ENCODE measurements at regions not wholly inside any gene's neighbourhood (a gene's known extent, or its start where the extent isn't known, plus 50 kb on each side); places are given as distances from the start of the nearest gene placed in this dataset.
A peak's percentile ranks its signal among the peaks of the same experiment; 100 is the strongest.
"Not testable (repeated sequence)": the region's sequence is repeated elsewhere in the genome, so short reads cannot be mapped to it uniquely, and the experiment has no call there.

GRCh38 chr2:72003796-72004195 lies 143.9 kb downstream of the CYP26B1 start:
- DNase-seq, result no peak

GRCh38 chr2:72003124-72003523 lies 144.5 kb downstream of the CYP26B1 start:
- no peak for DNase-seq

GRCh38 chr2:72001937-72002690 lies 145.5 kb downstream of the CYP26B1 start:
- DNase-seq, result no peak

- no peak for DNase-seq
Measured at GRCh38 chr2:72000110-72000509, 147.6 kb downstream of the CYP26B1 start.

- no peak for DNase-seq
Measured at GRCh38 chr2:71999580-71999979, 148.1 kb downstream of the CYP26B1 start.

- DNase-seq, result no peak
Measured at GRCh38 chr2:71997843-71998242, 149.8 kb downstream of the CYP26B1 start.

- peak; percentile 78 for DNase-seq
Measured at GRCh38 chr2:71995067-71995665, 152.5 kb downstream of the CYP26B1 start.

- no peak for DNase-seq
Measured at GRCh38 chr2:71992036-71992435, 155.6 kb downstream of the CYP26B1 start.

GRCh38 chr2:71991397-71991796 lies 156.3 kb downstream of the CYP26B1 start:
- no peak for DNase-seq

GRCh38 chr2:71990826-71991225 lies 156.8 kb downstream of the CYP26B1 start:
- DNase-seq, result no peak

GRCh38 chr2:71990122-71990521 lies 157.5 kb downstream of the CYP26B1 start:
- no peak for DNase-seq

- no peak for DNase-seq
Measured at GRCh38 chr2:71989671-71990070, 158.0 kb downstream of the CYP26B1 start.

GRCh38 chr2:71988170-71988569 lies 159.5 kb downstream of the CYP26B1 start:
- no peak for DNase-seq

GRCh38 chr2:71976685-71977084 lies 171.0 kb downstream of the CYP26B1 start:
- DNase-seq, result no peak

GRCh38 chr2:71974846-71975245 lies 172.8 kb downstream of the CYP26B1 start:
- DNase-seq, result no peak

GRCh38 chr2:71971493-71971892 lies 176.2 kb downstream of the CYP26B1 start:
- no peak for DNase-seq

GRCh38 chr2:71965530-71965929 lies 182.1 kb downstream of the CYP26B1 start:
- DNase-seq, result no peak

GRCh38 chr2:71962911-71963694 lies 184.6 kb downstream of the CYP26B1 start:
- DNase-seq, result no peak

GRCh38 chr2:71962350-71962749 lies 185.3 kb downstream of the CYP26B1 start:
- DNase-seq, result no peak

- DNase-seq, result no peak
Measured at GRCh38 chr2:71961289-71962027, 186.2 kb downstream of the CYP26B1 start.

- DNase-seq, result no peak
Measured at GRCh38 chr2:71959494-71959893, 188.2 kb downstream of the CYP26B1 start.

- DNase-seq, result not testable (repeated sequence)
Measured at GRCh38 chr2:71958426-71958825, 189.2 kb downstream of the CYP26B1 start.

- DNase-seq, result no peak
Measured at GRCh38 chr2:71952572-71953188, 195.0 kb downstream of the CYP26B1 start.
